HEK293T (cell line): ENCODE measurements at regions not wholly inside any gene's neighbourhood (a gene's known extent, or its start where the extent isn't known, plus 50 kb on each side); places are given as distances from the start of the nearest gene placed in this dataset.

Experiments used
- ARNT ChIP-seq: fragments of 450-650 bp; IDR thresholded peaks from 2 replicates; pipeline ENCODE4 v1.6.1; 2017; ENCODE audit warnings: mild to moderate bottlenecking
- BHLHE40 ChIP-seq: fragments of 450-650 bp; IDR thresholded peaks from 2 replicates; pipeline ENCODE4 v1.6.1; 2016; ENCODE audit warnings: mild to moderate bottlenecking, moderate library complexity, borderline replicate concordance
- CTBP1 ChIP-seq: fragments of 450-650 bp; IDR thresholded peaks from 2 replicates; pipeline ENCODE4 v1.6.1; 2016; ENCODE audit warnings: borderline replicate concordance
- ELF4 ChIP-seq: fragments of 450-650 bp; IDR thresholded peaks from 2 replicates; pipeline ENCODE4 v1.6.1; 2017; ENCODE audit warnings: antibody characterized with exemption
- FOXA1 ChIP-seq: fragments of 450-650 bp; IDR thresholded peaks from 2 replicates; pipeline ENCODE4 v1.6.1; 2016; ENCODE audit warnings: mild to moderate bottlenecking
- FOXK2 ChIP-seq: fragments of 450-650 bp; IDR thresholded peaks from 2 replicates; pipeline ENCODE4 v1.6.1; 2016; ENCODE audit warnings: mild to moderate bottlenecking
- FOXM1 ChIP-seq: fragments of 450-650 bp; IDR thresholded peaks from 2 replicates; pipeline ENCODE4 v1.6.1; 2017; ENCODE audit warnings: mild to moderate bottlenecking, borderline replicate concordance
- HDGF ChIP-seq: fragments of 450-650 bp; IDR thresholded peaks from 2 replicates; pipeline ENCODE4 v1.6.1; 2017; ENCODE audit warnings: antibody characterized with exemption, borderline replicate concordance
- LEF1 ChIP-seq: fragments of 450-650 bp; IDR thresholded peaks from 2 replicates; pipeline ENCODE4 v1.6.1; 2017; ENCODE audit warnings: mild to moderate bottlenecking, borderline replicate concordance
- NFRKB ChIP-seq: fragments of 450-650 bp; IDR thresholded peaks from 2 replicates; pipeline ENCODE4 v1.6.1; 2016; ENCODE audit warnings: mild to moderate bottlenecking, moderate library complexity
- SP1 ChIP-seq: fragments of 450-650 bp; IDR thresholded peaks from 2 replicates; pipeline ENCODE4 v1.6.1; 2017
- SUZ12 ChIP-seq: fragments of 450-650 bp; IDR thresholded peaks from 2 replicates; pipeline ENCODE4 v1.6.1; 2016; ENCODE audit warnings: mild to moderate bottlenecking
- TARDBP ChIP-seq: fragments of 450-650 bp; IDR thresholded peaks from 2 replicates; pipeline ENCODE4 v1.6.1; 2016
- ZNF384 ChIP-seq: fragments of 450-650 bp; IDR thresholded peaks from 2 replicates; pipeline ENCODE4 v1.6.1; 2016

DNA sequence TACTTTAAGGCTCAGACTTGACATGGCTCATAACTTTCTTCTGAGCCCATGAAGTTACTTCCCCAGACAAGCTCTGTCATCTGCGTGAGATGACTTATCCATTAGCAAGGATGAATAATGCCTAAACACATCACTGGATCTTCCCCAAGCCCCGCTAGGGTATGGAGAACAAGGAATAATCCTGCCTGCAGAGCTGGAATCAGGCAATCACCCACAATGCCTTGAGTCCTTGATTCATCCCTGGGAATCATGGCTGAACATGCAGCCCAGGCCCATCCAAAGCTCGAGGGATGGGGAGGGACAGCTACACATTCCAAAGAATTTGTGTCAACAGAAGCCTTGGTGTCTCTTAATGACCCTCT, 131.7 kb downstream of the PSMG1 start:
- TF ChIP-seq CTBP1 (no peak), HDGF (no peak), FOXK2 (no peak), FOXM1 (no peak), BHLHE40 (no peak), ARNT (no peak), SP1 (no peak), NFRKB (no peak), SUZ12 (no peak), LEF1 (no peak), FOXA1 (no peak), TARDBP (no peak), ELF4 (no peak), ZNF384 (no peak)
